ENCODE measurements at regions not wholly inside any gene's neighbourhood (a gene's known extent, or its start where the extent isn't known, plus 50 kb on each side); places are given as distances from the start of the nearest gene placed in this dataset.

DNA sequence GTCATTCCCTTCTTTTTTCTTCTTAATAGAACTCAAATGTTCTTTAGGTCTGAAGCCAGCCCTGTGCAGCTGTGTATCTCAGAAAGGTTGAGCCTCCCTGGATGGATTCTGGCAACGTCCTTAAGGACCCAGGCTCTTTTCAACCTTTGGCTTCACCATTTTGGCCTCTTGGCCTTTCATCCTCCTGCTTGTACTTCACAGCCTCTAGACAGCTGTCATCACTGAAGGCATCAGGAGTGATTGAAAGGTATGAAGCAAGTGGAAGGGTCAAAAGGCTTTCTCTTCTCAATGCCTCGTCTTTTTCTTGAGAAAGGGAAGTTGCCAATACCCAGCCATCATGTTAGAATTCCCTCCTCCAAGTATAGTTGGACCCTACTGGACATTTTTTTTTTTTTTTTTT lies 81.2 kb upstream of the RANBP3L start:
- no peak for TF ChIP-seq EZH2phosphoT487 (IDR thresholded peaks at IDR 0.05; ENCODE audit: insufficient read depth, low read depth)
- TF ChIP-seq EZH2 (IDR thresholded peaks at IDR 0.05; ENCODE audit: insufficient read depth, poor library complexity, severe bottlenecking) = no peak
